Adrenal gland (tissue), 9 donors: ENCODE measurements at regions not wholly inside any gene's neighbourhood (a gene's known extent, or its start where the extent isn't known, plus 50 kb on each side); places are given as distances from the start of the nearest gene placed in this dataset.

Source experiments
- DNase-seq, 7 donors: peaks; one replicate each; pipeline ENCODE4 v3.0.0-alpha.2; 2019 to 2020
- H3K27ac ChIP-seq, 5 donors: fragments of 200-600 bp; sonication (generic) in 4 of 5; 1 replicate in 3 of 5; 2 replicates in 2 of 5; pipeline versions ENCODE4 v1.5.1 to v1.8.0; 2016 to 2020; ENCODE audit warnings: mild to moderate bottlenecking in 1 of 5
- H3K27me3 ChIP-seq: fragments of 200-600 bp; 2 replicates; pipeline ENCODE4 v1.8.0; 2021
- H3K36me3 ChIP-seq, 2 donors: fragments of 200-600 bp; replicated peaks in 1 of 2; 1 replicate in 1 of 2; 2 replicates in 1 of 2; pipeline versions ENCODE4 v1.5.1 to v1.8.0; 2018 to 2022
- H3K4me1 ChIP-seq, 2 donors: fragments of 200-600 bp; replicated peaks in 1 of 2; 1 replicate in 1 of 2; 2 replicates in 1 of 2; pipeline versions ENCODE4 v1.5.1 to v1.8.0; 2018 to 2021
- H3K4me3 ChIP-seq, 4 donors: fragments of 200-600 bp; sonication (generic) in 3 of 4; one replicate each; pipeline ENCODE4 v1.5.1; 2016 to 2018
- H3K9me3 ChIP-seq, 3 donors: fragments of 200-600 bp; sonication (generic) in 1 of 3; replicated peaks in 1 of 3; 1 replicate in 2 of 3; 2 replicates in 1 of 3; pipeline versions ENCODE4 v1.5.1 to v1.8.0; 2016 to 2021
- CTCF ChIP-seq, 6 experiments: fragments of 450-650 bp in 4 of 6; fragments of 200-600 bp in 2 of 6; sonication (generic) in 1 of 6; IDR thresholded peaks; 1 replicate in 5 of 6; 2 replicates in 1 of 6; pipeline versions ENCODE4 v1.5.1 to v1.8.0; 2016 to 2021; ENCODE audit warnings: antibody characterized with exemption in 6 of 6, mild to moderate bottlenecking in 2 of 6, moderate library complexity in 1 of 6
- POLR2A ChIP-seq, 2 donors: fragments of 450-650 bp; IDR thresholded peaks; one replicate each; pipeline ENCODE4 v1.6.1; 2017; ENCODE audit warnings: antibody characterized with exemption in 2 of 2, mild to moderate bottlenecking in 2 of 2, moderate library complexity in 1 of 2
- WGBS, 4 donors: extraction: QIAGEN DNeasy Blood & Tissue Kit in 2 of 4; methylation state at CpG; one replicate each; pipeline versions ENCODE4 v1.1.5 to v1.1.7; 2013 to 2017; 5-methylcytosine and 5-hydroxymethylcytosine counted together
- intact Hi-C, 2 donors: fragments of 100-400 bp; cut with DNase I; formaldehyde crosslinking; loops; one replicate each; pipeline versions ENCODE4 v1.14.1 to v1.15.0; 2022 to 2023
- donor health status: healthy with polysubstance abuse.
- donor health status: Bipolar disorder and iron deficiency.
- donor health status: DM: yes; HTN: yes; CAD: no.
- donor health status: DM: no; HTN: no; CAD: no.
- donor health status: DM: no; HTN: no; CAD: no.

- WGBS, 4 donors = 58 to 79% (median 66%) methylated on average over 1 of the region's 1 CpG
- no peaks in the 10 kb centered on the region for H3K36me3 ChIP-seq
- intact Hi-C loops = no loop called here
- TF ChIP-seq CTCF (IDR thresholded peaks at IDR 0.05) (no peak), POLR2A (IDR thresholded peaks at IDR 0.05) (no peak)
- H3K9me3 ChIP-seq = no peaks in the 10 kb centered on the region
- no peak overlapping the region for H3K27ac ChIP-seq
- H3K4me3 ChIP-seq = no peak overlapping the region
- H3K4me1 ChIP-seq = no peaks in the 10 kb centered on the region
- no peak for DNase-seq
- H3K27me3 ChIP-seq = no peaks in the 10 kb centered on the region
Observed at GRCh38 chr9:30478684-30479083, 1905.8 kb upstream of the ACO1 start.

GRCh38 chr9:30482499-30482898 lies 1901.9 kb upstream of the ACO1 start:
- Histone ChIP-seq H3K9me3 (no peaks in the 10 kb centered on the region), H3K4me1 (no peaks in the 10 kb centered on the region), H3K27me3 (no peaks in the 10 kb centered on the region), H3K36me3 (no peaks in the 10 kb centered on the region), H3K4me3 (no peak overlapping the region), H3K27ac (no peak overlapping the region)
- 85 to 93% (median 89%) methylated on average over 4 of the region's 4 CpGs for WGBS, 4 donors
- no peak for TF ChIP-seq POLR2A (IDR thresholded peaks at IDR 0.05)
- TF ChIP-seq CTCF (IDR thresholded peaks at IDR 0.05) = no peak
- intact Hi-C loops = no loop called here
- no peak for DNase-seq

- Histone ChIP-seq H3K4me1 (no peaks in the 10 kb centered on the region), H3K27ac (no peak overlapping the region), H3K4me3 (no peak overlapping the region), H3K9me3 (no peaks in the 10 kb centered on the region), H3K36me3 (no peaks in the 10 kb centered on the region), H3K27me3 (no peaks in the 10 kb centered on the region)
- intact Hi-C loops = no loop called here
- 74 to 85% (median 83%) methylated on average over 2 of the region's 2 CpGs for WGBS, 4 donors
- no peak for DNase-seq
- no peak for TF ChIP-seq POLR2A (IDR thresholded peaks at IDR 0.05)
- no peak for TF ChIP-seq CTCF (IDR thresholded peaks at IDR 0.05)
Observed at GRCh38 chr9:30484690-30485089, 1899.8 kb upstream of the ACO1 start.

GRCh38 chr9:30504502-30504905 lies 1879.9 kb upstream of the ACO1 start:
- no peak overlapping the region for H3K27ac ChIP-seq
- no peaks in the 10 kb centered on the region for H3K4me1 ChIP-seq
- no peaks in the 10 kb centered on the region for H3K27me3 ChIP-seq
- H3K9me3 ChIP-seq = no peaks in the 10 kb centered on the region
- H3K4me3 ChIP-seq = no peak overlapping the region
- intact Hi-C loops = no loop called here
- WGBS, 4 donors = 43 to 71% (median 61%) methylated on average over 1 of the region's 1 CpG
- no peak for DNase-seq
- no peak for TF ChIP-seq POLR2A (IDR thresholded peaks at IDR 0.05)
- TF ChIP-seq CTCF (IDR thresholded peaks at IDR 0.05) = no peak
- no peaks in the 10 kb centered on the region for H3K36me3 ChIP-seq
